Psoas muscle (tissue), 7 donors: ENCODE measurements at regions not wholly inside any gene's neighbourhood (a gene's known extent, or its start where the extent isn't known, plus 50 kb on each side); places are given as distances from the start of the nearest gene placed in this dataset.

ENCODE experiments used
- ATAC-seq, 4 donors: fragments of 200-7000 bp; cut with Tn5 transposase; one replicate each; pipeline ENCODE4 v1.9.1; 2020; ENCODE audit warnings: moderate library complexity in 3 of 4, mild to moderate bottlenecking in 2 of 4
- DNase-seq, 2 donors: peaks; one replicate each; pipeline ENCODE4 v3.0.0-alpha.2; 2020
- H3K27ac ChIP-seq: fragments of 200-600 bp; one replicate; pipeline ENCODE4 v1.8.0; 2022
- H3K27me3 ChIP-seq, 3 donors: fragments of 200-600 bp in 1 of 3; one replicate each; pipeline versions ENCODE4 v1.6.1 to v1.8.0; 2013 to 2022; ENCODE audit warnings: low read length in 2 of 3, mild to moderate bottlenecking in 2 of 3, moderate library complexity in 1 of 3; ENCODE audit not compliant: insufficient read depth in 3 of 3
- H3K36me3 ChIP-seq, 2 donors: fragments of 200-600 bp in 1 of 2; one replicate each; pipeline versions ENCODE4 v1.6.1 to v1.8.0; 2013 to 2022; ENCODE audit warnings: low read depth in 1 of 2, mild to moderate bottlenecking in 1 of 2, moderate library complexity in 1 of 2; ENCODE audit not compliant: insufficient read depth in 1 of 2
- H3K4me1 ChIP-seq: fragments of 200-600 bp; one replicate; pipeline ENCODE4 v1.8.0; 2022
- H3K4me3 ChIP-seq: fragments of 200-600 bp; one replicate; pipeline ENCODE4 v1.8.0; 2022; ENCODE audit warnings: mild to moderate bottlenecking
- H3K9me3 ChIP-seq: fragments of 200-600 bp; one replicate; pipeline ENCODE4 v1.8.0; 2022
- CTCF ChIP-seq: fragments of 200-600 bp; IDR thresholded peaks from one replicate; pipeline ENCODE4 v1.8.0; 2022; ENCODE audit warnings: antibody characterized with exemption
- WGBS, 3 donors: extraction: QIAGEN DNeasy Blood & Tissue Kit; methylation state at CpG; one replicate each; pipeline versions ENCODE4 v1.1.6 to v1.1.7; 2013; 5-methylcytosine and 5-hydroxymethylcytosine counted together
- intact Hi-C, 2 donors: fragments of 100-400 bp; cut with DNase I; formaldehyde crosslinking; loops; one replicate each; pipeline versions ENCODE4 v1.11.0 to v1.14.2; 2022
- donor health status: healthy with polysubstance abuse.
- donor health status: DM: no; HTN: no; CAD: no; lungs with moderate emphysema.
- donor health status: Bipolar disorder and iron deficiency.
- donor health status: healthy.
- donor health status: DM: yes; HTN: yes; CAD: no.
- donor health status: DM: no; HTN: no; CAD: no.
- donor health status: DM: yes; HTN: yes; CAD: no.

- Histone ChIP-seq H3K36me3 (no peaks in the 10 kb centered on the region), H3K9me3 (no peaks in the 10 kb centered on the region), H3K4me1 (no peaks in the 10 kb centered on the region), H3K27ac (no peak overlapping the region), H3K4me3 (no peak overlapping the region), H3K27me3 (no peaks in the 10 kb centered on the region)
- DNase-seq (no peak), ATAC-seq (no peak)
- 16 to 22% (median 16%) methylated on average over 1 of the region's 1 CpG for WGBS, 3 donors
- TF ChIP-seq CTCF = no peak
- intact Hi-C loops = no loop called here
Observed at GRCh38 chr1:73943270-73943669, 254.7 kb downstream of the LRRIQ3 start.

- no peak for ATAC-seq
- TF ChIP-seq CTCF = no peak
Observed at GRCh38 chr1:73930293-73930692, 267.7 kb downstream of the LRRIQ3 start.

GRCh38 chr1:73914951-73915350 is 283.0 kb downstream of the LRRIQ3 start:
- Histone ChIP-seq H3K36me3 (no peaks in the 10 kb centered on the region), H3K4me3 (no peak overlapping the region), H3K27me3 (no peaks in the 10 kb centered on the region), H3K4me1 (no peaks in the 10 kb centered on the region), H3K9me3 (no peaks in the 10 kb centered on the region), H3K27ac (no peak overlapping the region)
- intact Hi-C loops = no loop called here
- ATAC-seq = no peak
- 33 to 39% (median 38%) methylated on average over 3 of the region's 3 CpGs for WGBS, 3 donors
- no peak for DNase-seq
- no peak for TF ChIP-seq CTCF

More at GRCh38 chr1:73930293-73930692, 267.7 kb downstream of the LRRIQ3 start:
- H3K4me1 ChIP-seq = no peaks in the 10 kb centered on the region
- H3K4me3 ChIP-seq = no peak overlapping the region
- DNase-seq = no peak
- H3K9me3 ChIP-seq = no peaks in the 10 kb centered on the region
- no peak overlapping the region for H3K27ac ChIP-seq
- intact Hi-C loops = no loop called here
- H3K27me3 ChIP-seq = no peaks in the 10 kb centered on the region
- H3K36me3 ChIP-seq = no peaks in the 10 kb centered on the region
- 56 to 73% (median 60%) methylated on average over 1 of the region's 1 CpG for WGBS, 3 donors

- no peaks in the 10 kb centered on the region for H3K9me3 ChIP-seq
- intact Hi-C loops = no loop called here
- no peak for ATAC-seq
Observed at GRCh38 chr1:73913025-73913424, 285.0 kb downstream of the LRRIQ3 start.

More at GRCh38 chr1:73913025-73913424, 285.0 kb downstream of the LRRIQ3 start:
- no peaks in the 10 kb centered on the region for H3K27me3 ChIP-seq
- H3K4me1 ChIP-seq = no peaks in the 10 kb centered on the region
- no peak overlapping the region for H3K4me3 ChIP-seq
- no peaks in the 10 kb centered on the region for H3K36me3 ChIP-seq
- TF ChIP-seq CTCF = no peak
- no peak for DNase-seq
- no peak overlapping the region for H3K27ac ChIP-seq
